Naive B cell (primary cell): ENCODE measurements at regions not wholly inside any gene's neighbourhood (a gene's known extent, or its start where the extent isn't known, plus 50 kb on each side); places are given as distances from the start of the nearest gene placed in this dataset.

ENCODE experiments used
- ATAC-seq, 2 donors: fragments of 150-1000 bp; cut with Tn5 transposase; 2 replicates each; pipeline ENCODE4 v1.10.0; 2021; ENCODE audit warnings: low read depth in 2 of 2, mild to moderate bottlenecking in 2 of 2, moderate library complexity in 2 of 2
- DNase-seq: peaks from one replicate; pipeline ENCODE4 v3.0.0; 2022
- H3K27ac Mint-ChIP-seq, 6 donors: one replicate each; pipeline ENCODE4 v1.8.0; 2020 to 2022; ENCODE audit warnings: mild to moderate bottlenecking in 6 of 6, mixed read lengths in 6 of 6, moderate library complexity in 5 of 6, inconsistent platforms in 2 of 6
- H3K27me3 Mint-ChIP-seq, 3 donors: one replicate each; pipeline ENCODE4 v1.8.0; 2021 to 2022; ENCODE audit warnings: mixed read lengths in 3 of 3, mild to moderate bottlenecking in 1 of 3
- H3K36me3 Mint-ChIP-seq, 2 donors: one replicate each; pipeline ENCODE4 v1.8.0; 2020 to 2022; ENCODE audit warnings: mixed read lengths in 2 of 2, inconsistent platforms in 1 of 2, mild to moderate bottlenecking in 1 of 2
- H3K4me1 Mint-ChIP-seq, 3 donors: one replicate each; pipeline ENCODE4 v1.8.0; 2020 to 2022; ENCODE audit warnings: mixed read lengths in 3 of 3, inconsistent platforms in 1 of 3, mild to moderate bottlenecking in 1 of 3, moderate library complexity in 1 of 3
- H3K4me3 Mint-ChIP-seq, 8 donors: one replicate each; pipeline ENCODE4 v1.8.0; 2020 to 2022; ENCODE audit warnings: mild to moderate bottlenecking in 8 of 8, mixed read lengths in 8 of 8, moderate library complexity in 8 of 8, inconsistent platforms in 2 of 8
- H3K9me3 Mint-ChIP-seq, 7 donors: one replicate each; pipeline ENCODE4 v1.8.0; 2020 to 2022; ENCODE audit warnings: mixed read lengths in 7 of 7, mild to moderate bottlenecking in 5 of 7, inconsistent platforms in 2 of 7, moderate library complexity in 1 of 7

DNA sequence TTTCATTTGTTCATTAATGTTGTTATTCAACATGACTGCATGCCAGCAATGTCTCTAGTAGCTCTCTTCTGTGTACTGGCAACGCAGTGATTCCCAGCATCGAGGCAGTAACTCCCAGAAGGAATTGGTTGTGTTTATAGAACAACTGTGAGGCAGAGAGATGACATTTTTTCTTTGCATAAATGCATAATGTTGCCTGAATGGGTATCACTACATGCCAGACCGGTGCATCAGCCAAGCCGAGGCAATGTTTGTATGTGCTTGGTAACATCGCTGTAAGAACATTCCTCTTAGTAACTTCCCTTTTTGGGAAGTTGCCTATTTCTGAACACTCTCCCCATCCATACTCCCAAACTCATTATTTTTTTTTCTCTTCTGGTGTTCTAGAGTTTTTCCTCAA, 182.9 kb downstream of the HTR7 start:
- no peaks in the 10 kb centered on the region for H3K9me3 Mint-ChIP-seq
- peaks cover 18 to 32% (median 21%) of the 10 kb centered on the region in 3 donors for H3K27me3 Mint-ChIP-seq
- no peaks in the 10 kb centered on the region for H3K36me3 Mint-ChIP-seq
- no peak overlapping the region for H3K4me3 Mint-ChIP-seq
- no peak overlapping the region for H3K27ac Mint-ChIP-seq
- DNase-seq (no peak), ATAC-seq (no peak)
- no peaks in the 10 kb centered on the region for H3K4me1 Mint-ChIP-seq

DNA sequence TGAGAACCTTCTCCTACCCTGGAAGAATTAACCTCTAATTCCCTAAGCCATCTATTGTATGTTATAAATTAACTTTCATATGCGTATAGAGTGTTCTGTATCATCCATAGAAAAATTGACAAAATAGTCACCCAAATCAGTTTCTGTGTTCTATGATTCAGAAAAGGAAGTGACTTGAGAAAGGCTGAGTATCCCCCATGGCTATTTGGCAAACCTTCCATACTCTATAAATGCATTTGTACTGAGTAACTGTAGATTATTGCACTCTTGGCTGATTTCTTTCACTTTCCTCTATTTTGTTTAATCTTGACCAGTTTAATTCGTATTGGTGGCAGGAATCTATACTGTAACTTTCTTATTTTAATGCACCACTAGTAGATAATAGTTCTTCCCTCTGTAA, 182.2 kb downstream of the HTR7 start:
- H3K4me3 Mint-ChIP-seq: no peak overlapping the region
- ATAC-seq (no peak), DNase-seq (no peak)
- H3K4me1 Mint-ChIP-seq: no peaks in the 10 kb centered on the region
- no peaks in the 10 kb centered on the region for H3K9me3 Mint-ChIP-seq
- no peak overlapping the region for H3K27ac Mint-ChIP-seq
- H3K36me3 Mint-ChIP-seq: no peaks in the 10 kb centered on the region
- peaks cover 17 to 33% (median 18%) of the 10 kb centered on the region in 3 donors for H3K27me3 Mint-ChIP-seq
